Mucosa of descending colon (tissue), 3 donors: ENCODE measurements at regions not wholly inside any gene's neighbourhood (a gene's known extent, or its start where the extent isn't known, plus 50 kb on each side); places are given as distances from the start of the nearest gene placed in this dataset.

Experiments used
- ATAC-seq: fragments of 200-7000 bp; cut with Tn5 transposase; one replicate; pipeline ENCODE4 v1.9.1; 2020; ENCODE audit warnings: mild to moderate bottlenecking, moderate library complexity
- DNase-seq, 3 donors: peaks; one replicate each; pipeline ENCODE4 v3.0.0-alpha.2; 2020
- H3K36me3 ChIP-seq: fragments of 200-600 bp; one replicate; pipeline ENCODE4 v1.8.0; 2021; ENCODE audit warnings: low read depth, mild to moderate bottlenecking
- H3K4me1 ChIP-seq: fragments of 200-600 bp; one replicate; pipeline ENCODE4 v1.8.0; 2021; ENCODE audit warnings: low read depth, mild to moderate bottlenecking
- H3K4me3 ChIP-seq: fragments of 200-600 bp; one replicate; pipeline ENCODE4 v1.8.0; 2021; ENCODE audit warnings: mild to moderate bottlenecking
- H3K9me3 ChIP-seq: fragments of 200-600 bp; one replicate; pipeline ENCODE4 v1.8.0; 2021; ENCODE audit warnings: mild to moderate bottlenecking
- CTCF ChIP-seq: fragments of 200-600 bp; IDR thresholded peaks from one replicate; pipeline ENCODE4 v1.8.0; 2022; ENCODE audit warnings: antibody characterized with exemption, mild to moderate bottlenecking
- intact Hi-C, 2 donors: fragments of 100-400 bp; cut with DNase I in 1 of 2; cut with micrococcal nuclease in 1 of 2; formaldehyde crosslinking; loops; one replicate each; pipeline versions ENCODE4 v1.11.0 to v1.11.1; 2022; cut with DNase I, micrococcal nuclease
- donor health status: DM: no; HTN: no; CAD: no; lungs with moderate emphysema.
- donor health status: DM: no; HTN: no; CAD: no.
- donor health status: DM: no; HTN: yes; CAD: no.

GRCh38 chr2:155770516-155770915 lies 562.0 kb downstream of the NR4A2 start:
- ATAC-seq (no peak), DNase-seq (no peak)
- H3K9me3 ChIP-seq: no peaks in the 10 kb centered on the region
- no peak for TF ChIP-seq CTCF
- H3K4me3 ChIP-seq: no peak overlapping the region
- no peaks in the 10 kb centered on the region for H3K4me1 ChIP-seq
- intact Hi-C loops: no loop called here
- no peaks in the 10 kb centered on the region for H3K36me3 ChIP-seq

- H3K36me3 ChIP-seq: no peaks in the 10 kb centered on the region
- no peak for DNase-seq
- no peaks in the 10 kb centered on the region for H3K4me1 ChIP-seq
- no peak for TF ChIP-seq CTCF
- no peaks in the 10 kb centered on the region for H3K9me3 ChIP-seq
- H3K4me3 ChIP-seq: no peak overlapping the region
- intact Hi-C loops: no loop called here
- ATAC-seq: no peak
Measured at GRCh38 chr2:155766342-155767115, 566.0 kb downstream of the NR4A2 start.

GRCh38 chr2:155755481-155755880 lies 577.0 kb downstream of the NR4A2 start:
- Histone ChIP-seq H3K4me3 (no peak overlapping the region), H3K4me1 (no peaks in the 10 kb centered on the region), H3K36me3 (no peaks in the 10 kb centered on the region), H3K9me3 (no peaks in the 10 kb centered on the region)
- TF ChIP-seq CTCF: no peak
- ATAC-seq: no peak
- intact Hi-C loops: no loop called here
- no peak for DNase-seq

GRCh38 chr2:155748131-155748530 lies 584.4 kb downstream of the NR4A2 start:
- Histone ChIP-seq H3K36me3 (no peaks in the 10 kb centered on the region), H3K4me1 (no peaks in the 10 kb centered on the region), H3K4me3 (no peak overlapping the region), H3K9me3 (no peaks in the 10 kb centered on the region)
- DNase-seq: no peak
- ATAC-seq: no peak
- intact Hi-C loops: no loop called here
- no peak for TF ChIP-seq CTCF

GRCh38 chr2:155747531-155747930 lies 585.0 kb downstream of the NR4A2 start:
- no peak for DNase-seq
- intact Hi-C loops: no loop called here
- Histone ChIP-seq H3K4me3 (no peak overlapping the region), H3K4me1 (no peaks in the 10 kb centered on the region), H3K9me3 (no peaks in the 10 kb centered on the region), H3K36me3 (no peaks in the 10 kb centered on the region)
- no peak for TF ChIP-seq CTCF
- no peak for ATAC-seq
